ENCODE measurements at regions not wholly inside any gene's neighbourhood (a gene's known extent, or its start where the extent isn't known, plus 50 kb on each side); places are given as distances from the start of the nearest gene placed in this dataset.
A peak's percentile ranks its signal among the peaks of the same experiment; 100 is the strongest.

DNA sequence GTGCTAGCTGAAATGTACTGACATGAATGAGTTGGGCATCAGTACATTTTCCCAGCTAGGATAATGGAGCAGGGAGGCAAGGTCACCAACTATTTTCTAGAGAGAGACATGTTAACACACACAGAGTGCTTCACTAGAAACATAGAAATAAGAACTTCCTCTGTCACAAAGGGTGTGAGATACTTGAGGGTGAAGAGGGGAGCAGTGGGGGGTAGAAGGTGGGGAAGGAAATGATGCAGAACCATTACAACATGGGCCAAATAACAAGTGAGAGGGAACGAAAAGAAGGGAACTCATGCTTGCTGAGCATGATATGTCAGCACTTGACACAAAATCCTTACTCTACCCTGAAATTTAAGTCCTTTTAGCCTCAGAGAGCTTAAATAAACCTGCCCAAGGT lies 87.8 kb upstream of the RFC3 start:
- no peak overlapping the region for H3K4me3 ChIP-seq
- DNase-seq (no peak), ATAC-seq (peak; percentile 45 to 78)
- H3K27ac ChIP-seq: peak overlapping the region; percentile 33
- H3K27me3 ChIP-seq (ENCODE audit: low read depth): no peaks in the 10 kb centered on the region
- peaks cover 37% of the 10 kb centered on the region for H3K4me1 ChIP-seq
- TF ChIP-seq, protein P1, sequence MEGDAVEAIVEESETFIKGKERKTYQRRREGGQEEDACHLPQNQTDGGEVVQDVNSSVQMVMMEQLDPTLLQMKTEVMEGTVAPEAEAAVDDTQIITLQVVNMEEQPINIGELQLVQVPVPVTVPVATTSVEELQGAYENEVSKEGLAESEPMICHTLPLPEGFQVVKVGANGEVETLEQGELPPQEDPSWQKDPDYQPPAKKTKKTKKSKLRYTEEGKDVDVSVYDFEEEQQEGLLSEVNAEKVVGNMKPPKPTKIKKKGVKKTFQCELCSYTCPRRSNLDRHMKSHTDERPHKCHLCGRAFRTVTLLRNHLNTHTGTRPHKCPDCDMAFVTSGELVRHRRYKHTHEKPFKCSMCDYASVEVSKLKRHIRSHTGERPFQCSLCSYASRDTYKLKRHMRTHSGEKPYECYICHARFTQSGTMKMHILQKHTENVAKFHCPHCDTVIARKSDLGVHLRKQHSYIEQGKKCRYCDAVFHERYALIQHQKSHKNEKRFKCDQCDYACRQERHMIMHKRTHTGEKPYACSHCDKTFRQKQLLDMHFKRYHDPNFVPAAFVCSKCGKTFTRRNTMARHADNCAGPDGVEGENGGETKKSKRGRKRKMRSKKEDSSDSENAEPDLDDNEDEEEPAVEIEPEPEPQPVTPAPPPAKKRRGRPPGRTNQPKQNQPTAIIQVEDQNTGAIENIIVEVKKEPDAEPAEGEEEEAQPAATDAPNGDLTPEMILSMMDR (IDR thresholded peaks at IDR 0.05): no peak
- H3K36me3 ChIP-seq: no peaks in the 10 kb centered on the region
- intact Hi-C loops (cut with DNase I): no loop called here
- H3K9me3 ChIP-seq: no peaks in the 10 kb centered on the region

DNA sequence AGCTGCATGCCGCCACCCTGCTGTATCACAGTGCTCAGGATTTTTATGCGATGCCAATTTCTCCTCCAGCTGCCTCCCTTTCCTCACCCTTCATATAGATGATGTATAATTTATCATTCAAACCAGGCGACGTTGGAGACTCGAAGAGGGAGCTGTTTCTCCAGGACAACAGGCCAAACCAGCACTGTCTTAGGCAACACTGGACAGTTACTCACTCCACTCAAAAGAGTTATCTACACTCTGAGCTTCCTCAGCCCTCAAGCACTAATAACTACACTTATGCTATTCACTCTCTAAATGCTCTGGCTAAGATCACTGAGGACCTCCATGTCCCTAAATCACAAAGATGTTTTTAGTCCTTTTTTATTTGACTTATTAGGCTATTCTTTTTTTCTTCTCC lies 87.3 kb upstream of the RFC3 start:
- peak; percentile 11 to 45 for ATAC-seq
- DNase-seq: no peak
- Histone ChIP-seq H3K4me3 (no peak overlapping the region), H3K27me3 (ENCODE audit: low read depth) (no peaks in the 10 kb centered on the region), H3K9me3 (no peaks in the 10 kb centered on the region), H3K4me1 (peaks cover 36% of the 10 kb centered on the region), H3K27ac (peak overlapping the region; percentile 33), H3K36me3 (no peaks in the 10 kb centered on the region)
- TF ChIP-seq, protein P1 (IDR thresholded peaks at IDR 0.05): no peak
- intact Hi-C loops (cut with DNase I): no loop called here

DNA sequence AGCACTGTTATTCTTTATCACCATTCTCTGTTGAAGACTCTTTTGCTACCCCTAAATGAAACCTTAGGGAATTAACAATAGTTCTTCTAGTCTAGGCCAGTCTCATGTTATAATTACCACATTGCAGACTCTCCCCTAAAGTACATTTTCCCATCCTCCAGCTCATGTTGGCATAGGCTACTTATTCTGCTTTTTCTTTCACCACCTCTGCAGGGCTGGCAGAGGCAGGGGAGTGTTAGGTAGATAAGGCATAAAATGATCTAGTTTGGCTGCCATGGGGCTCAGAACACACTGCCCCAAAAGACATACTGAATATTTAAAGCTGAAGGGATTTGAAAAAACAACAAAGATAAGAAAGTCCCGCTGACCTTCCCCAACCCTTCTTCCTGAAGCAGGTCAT lies 82.7 kb upstream of the RFC3 start:
- intact Hi-C loops (cut with DNase I): no loop called here
- H3K27ac ChIP-seq: no peak overlapping the region

DNA sequence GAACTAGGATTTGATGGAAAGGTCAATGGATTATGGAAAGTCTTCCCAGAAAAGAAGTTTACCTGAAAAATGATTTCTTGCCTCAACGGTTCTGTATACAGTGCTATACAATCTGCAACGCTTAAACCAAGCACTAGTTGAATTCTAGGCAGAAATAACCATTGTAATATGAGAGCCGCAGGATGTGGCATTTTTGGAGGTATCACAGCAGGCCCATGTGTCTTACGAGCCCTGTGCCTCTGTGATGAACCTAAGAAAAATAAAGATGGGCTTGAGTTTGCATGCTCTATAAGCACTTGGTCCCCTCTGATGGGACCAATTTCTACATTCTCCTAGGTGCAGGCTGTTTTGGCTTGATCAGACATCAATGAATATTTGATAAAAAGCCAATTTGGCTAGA lies 78.7 kb upstream of the RFC3 start:
- no peaks in the 10 kb centered on the region for H3K27me3 ChIP-seq (ENCODE audit: low read depth)
- TF ChIP-seq, protein P1 (IDR thresholded peaks at IDR 0.05): no peak
- H3K36me3 ChIP-seq: no peaks in the 10 kb centered on the region
- intact Hi-C loops (cut with DNase I): no loop called here
- H3K9me3 ChIP-seq: no peaks in the 10 kb centered on the region
- H3K4me3 ChIP-seq: no peak overlapping the region
- ATAC-seq: no peak
- H3K27ac ChIP-seq: no peak overlapping the region
- DNase-seq: no peak
- H3K4me1 ChIP-seq: peaks cover 8% of the 10 kb centered on the region

More for the DNA sequence above, 82.7 kb upstream of the RFC3 start:
- DNase-seq (no peak), ATAC-seq (no peak)
- Histone ChIP-seq H3K9me3 (no peaks in the 10 kb centered on the region), H3K4me1 (peaks cover 5% of the 10 kb centered on the region), H3K36me3 (no peaks in the 10 kb centered on the region), H3K27me3 (ENCODE audit: low read depth) (no peaks in the 10 kb centered on the region), H3K4me3 (no peak overlapping the region)
- TF ChIP-seq, protein P1 (IDR thresholded peaks at IDR 0.05): no peak

DNA sequence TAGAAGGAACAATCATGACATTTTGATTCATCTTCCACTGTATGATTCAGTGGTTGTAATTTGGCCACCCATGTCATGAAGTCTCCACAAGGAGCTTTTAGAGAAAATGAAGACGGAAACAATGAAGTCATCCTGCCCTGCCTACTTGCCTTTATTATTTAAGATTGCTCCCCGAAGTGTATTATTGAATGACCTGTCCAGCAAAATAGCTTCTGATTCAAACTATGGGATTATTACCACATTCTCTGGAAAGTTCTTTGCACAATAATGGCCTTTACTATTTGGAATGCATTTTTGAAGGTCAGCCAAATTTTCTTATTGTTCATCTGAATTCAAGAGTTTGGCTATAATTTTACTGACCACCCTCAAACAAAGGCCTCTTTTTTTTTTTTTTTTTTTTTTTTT lies 77.8 kb upstream of the RFC3 start:
- DNase-seq: no peak
- Histone ChIP-seq H3K4me1 (peaks cover 17% of the 10 kb centered on the region), H3K27me3 (ENCODE audit: low read depth) (no peaks in the 10 kb centered on the region), H3K9me3 (no peaks in the 10 kb centered on the region), H3K4me3 (no peak overlapping the region), H3K27ac (no peak overlapping the region), H3K36me3 (no peaks in the 10 kb centered on the region)
- intact Hi-C loops (cut with DNase I): no loop called here
- TF ChIP-seq, protein P1 (IDR thresholded peaks at IDR 0.05): no peak
- ATAC-seq: no peak

DNA sequence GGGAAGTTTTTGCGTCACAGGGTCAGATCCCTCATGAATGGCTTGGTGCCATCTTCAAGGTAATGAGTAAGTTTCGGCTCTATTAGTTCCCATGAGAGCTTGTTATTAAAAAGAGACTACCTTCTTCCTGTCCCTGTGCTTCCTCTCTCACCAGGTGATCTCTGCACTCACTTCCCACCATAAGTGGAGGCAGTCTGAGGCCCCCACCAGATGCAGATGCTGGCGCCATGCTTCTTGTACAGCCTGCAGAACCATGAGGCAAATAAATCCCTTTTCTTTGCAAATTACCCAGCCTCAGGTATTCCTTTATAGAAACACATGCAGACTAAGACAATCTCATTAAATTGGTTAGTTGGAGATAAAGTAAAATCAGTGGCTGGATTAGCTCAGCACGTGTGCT lies 75.6 kb upstream of the RFC3 start:
- H3K27ac ChIP-seq: no peak overlapping the region
- no peaks in the 10 kb centered on the region for H3K27me3 ChIP-seq (ENCODE audit: low read depth)
- DNase-seq (no peak), ATAC-seq (no peak)
- no peaks in the 10 kb centered on the region for H3K36me3 ChIP-seq
- H3K4me3 ChIP-seq: no peak overlapping the region
- peaks cover 30% of the 10 kb centered on the region for H3K4me1 ChIP-seq
- no peaks in the 10 kb centered on the region for H3K9me3 ChIP-seq
- TF ChIP-seq, protein P1 (IDR thresholded peaks at IDR 0.05): no peak
- intact Hi-C loops (cut with DNase I): no loop called here

Data from lower lobe of right lung (tissue), 2 donors.